CD4-positive, alpha-beta T cell treated with Interleukin-2 at 100 ng/mL for 4 hours (primary cell): ENCODE measurements at regions not wholly inside any gene's neighbourhood (a gene's known extent, or its start where the extent isn't known, plus 50 kb on each side); places are given as distances from the start of the nearest gene placed in this dataset.
A peak's percentile ranks its signal among the peaks of the same experiment; 100 is the strongest.

Experiments
- DNase-seq: peaks from one replicate; pipeline ENCODE4 v3.0.0-alpha.2; 2020; ENCODE audit warnings: low spot score

DNA sequence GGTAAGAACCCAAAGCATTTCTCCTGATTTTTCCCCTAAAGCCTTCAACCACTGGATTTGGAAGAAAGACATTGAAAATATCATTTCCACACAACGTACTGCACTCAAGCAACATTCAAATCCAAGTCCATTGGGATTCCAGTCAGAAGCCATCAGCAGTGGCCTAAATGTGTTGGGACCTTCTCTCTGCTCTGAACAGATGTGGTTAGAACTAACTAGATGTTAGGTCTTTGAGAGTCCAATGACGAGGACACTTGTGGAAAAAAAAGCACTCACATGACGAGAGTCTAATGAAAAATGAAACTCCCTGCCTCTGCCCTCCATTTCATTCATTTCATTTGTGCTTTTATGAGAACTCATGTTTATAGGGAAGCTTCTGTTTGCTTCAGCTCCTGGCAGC, 382.3 kb downstream of the SIPA1L2 start:
- no peak for DNase-seq

DNA sequence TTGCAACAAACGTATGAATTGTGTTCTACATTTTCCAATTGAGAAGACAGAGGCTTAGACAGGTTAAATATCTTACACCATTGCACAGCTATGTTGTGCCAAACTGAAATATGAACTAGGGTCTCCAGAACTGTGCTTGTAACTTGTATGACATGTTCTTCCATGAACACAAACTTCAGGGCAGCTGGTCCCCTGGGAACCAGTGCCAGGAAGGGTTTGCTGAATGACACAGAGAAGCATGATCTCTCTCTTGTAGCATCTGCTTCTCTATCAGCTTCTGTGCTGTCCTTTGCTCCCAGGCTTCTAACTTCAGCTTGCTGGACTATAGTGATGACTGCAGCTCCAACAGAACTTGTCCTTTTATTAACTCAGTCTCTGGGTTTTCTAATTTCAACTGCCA, 385.5 kb downstream of the SIPA1L2 start:
- DNase-seq: no peak

- DNase-seq: no peak
Observed at GRCh38 chr1:232239998-232240397, 389.9 kb downstream of the SIPA1L2 start.

GRCh38 chr1:232239522-232239921, 390.4 kb downstream of the SIPA1L2 start:
- no peak for DNase-seq

DNA sequence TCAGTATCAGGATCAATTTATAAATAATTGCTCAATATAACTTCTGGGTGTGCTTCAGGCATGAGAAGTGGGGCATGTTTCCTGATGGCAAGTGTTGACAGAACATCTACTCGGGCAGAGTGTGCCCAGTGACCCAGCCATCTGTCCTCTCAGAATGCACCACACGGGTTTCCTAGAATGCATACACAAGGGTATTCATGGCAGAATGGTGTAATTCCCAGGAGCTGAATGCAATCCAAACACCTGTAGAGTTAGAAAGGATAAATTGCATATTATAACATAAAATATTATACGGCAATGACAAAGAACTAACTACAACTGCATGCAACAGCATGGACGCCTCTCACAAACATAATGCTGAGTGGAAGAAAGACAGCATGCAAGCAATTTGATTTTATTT, 391.9 kb downstream of the SIPA1L2 start:
- DNase-seq: no peak

DNA sequence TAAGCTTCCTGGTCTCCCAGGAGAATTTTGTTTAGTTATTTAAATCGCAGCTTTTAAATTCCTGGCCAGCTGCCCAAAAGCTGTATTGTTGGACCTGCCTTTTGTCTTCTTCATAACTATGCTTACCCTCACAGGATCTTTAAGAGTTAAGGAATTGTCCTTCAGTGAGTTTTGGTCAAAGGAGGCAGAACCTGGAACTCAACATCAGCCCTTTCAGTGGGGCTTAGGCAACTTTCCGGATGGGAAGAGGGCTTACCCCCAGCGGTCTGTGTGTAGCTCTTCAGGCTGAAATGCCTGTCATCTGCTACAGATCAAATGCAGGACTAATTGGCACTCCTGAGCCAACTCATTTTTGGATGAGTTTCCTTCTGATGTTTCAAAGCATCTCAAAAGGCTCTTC, 402.6 kb downstream of the SIPA1L2 start:
- DNase-seq: no peak

DNA sequence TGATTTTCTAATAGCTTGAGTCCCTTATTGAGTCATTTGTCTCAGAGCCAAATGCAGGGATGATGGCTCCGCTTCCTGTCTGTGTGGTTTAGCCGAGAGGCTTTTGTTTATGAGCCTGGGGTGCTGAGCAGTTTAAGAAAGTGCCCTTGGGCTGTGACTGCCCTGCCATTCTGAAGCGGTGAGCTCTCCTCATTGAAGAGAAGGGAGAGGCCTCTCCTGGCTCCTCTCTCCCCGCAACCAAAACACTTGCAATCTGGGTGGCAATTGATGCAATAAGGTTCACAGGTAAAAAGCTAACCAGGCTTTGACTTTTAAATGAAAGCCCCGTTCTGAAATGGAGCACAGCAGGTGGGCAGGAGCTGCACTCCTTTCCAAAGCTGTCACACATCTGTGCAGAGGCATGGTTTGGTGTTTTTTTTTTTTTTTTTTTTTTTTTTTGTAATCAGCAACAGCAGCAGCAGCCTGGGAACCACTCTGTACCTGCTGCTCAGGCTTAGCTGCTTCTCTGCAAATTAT, 403.7 kb downstream of the SIPA1L2 start:
- peak; percentile 29 for DNase-seq

DNA sequence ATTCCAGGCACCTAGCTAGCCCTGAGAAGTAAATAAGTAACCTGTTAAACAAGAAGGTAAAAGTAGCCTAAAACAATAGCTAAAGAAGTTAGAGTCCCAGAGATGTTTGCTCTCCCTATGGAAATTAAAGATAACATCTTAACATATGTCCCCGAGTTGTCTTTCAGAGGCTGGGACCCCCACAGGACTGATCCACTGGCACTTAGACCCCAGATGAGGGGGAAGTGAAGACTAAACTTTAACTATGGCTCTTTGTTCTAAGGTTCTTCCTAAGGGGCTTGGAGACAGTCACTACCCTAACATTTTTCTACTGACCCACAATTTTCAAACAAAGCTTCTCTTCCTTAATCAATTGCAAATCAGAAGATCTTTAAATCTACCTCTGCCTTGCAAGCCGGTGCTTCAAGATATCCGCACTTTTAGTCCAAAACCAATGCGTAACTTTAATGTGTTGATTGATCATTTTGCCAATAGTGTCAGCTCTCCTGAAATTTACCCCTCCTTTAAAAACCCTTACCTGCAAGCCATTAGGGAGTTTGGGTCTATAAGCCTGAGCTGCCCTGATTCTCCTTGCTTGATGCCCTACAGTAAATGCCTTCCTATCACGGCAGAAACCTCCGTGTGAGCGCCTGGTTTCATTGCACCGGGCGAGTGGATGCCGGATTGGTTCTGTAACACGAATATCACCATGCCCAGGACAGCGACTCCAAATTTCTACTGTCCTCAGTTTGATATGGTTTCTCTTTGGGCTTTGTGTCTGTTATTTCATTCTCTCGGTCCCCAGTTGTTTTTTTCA, 404.4 kb downstream of the SIPA1L2 start:
- DNase-seq: no peak

DNA sequence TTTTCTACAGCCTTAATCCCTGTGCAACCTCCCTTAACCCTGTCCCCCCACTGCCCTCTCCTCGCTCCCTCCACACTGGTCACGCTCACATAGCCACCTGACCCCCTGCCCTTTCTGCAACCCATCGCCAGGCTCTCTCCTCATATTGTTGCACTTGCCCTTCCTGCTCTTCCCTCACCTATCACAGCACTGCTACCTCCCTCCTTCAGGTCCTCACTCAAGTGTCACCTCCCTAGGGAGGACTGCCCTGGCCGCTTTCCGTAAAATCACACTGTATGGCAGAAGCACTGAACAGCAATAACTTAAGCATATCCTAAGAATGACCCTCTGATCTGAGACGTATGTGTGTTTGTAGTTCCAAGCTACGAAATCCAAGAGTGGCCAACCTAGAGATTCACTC, 406.0 kb downstream of the SIPA1L2 start:
- no peak for DNase-seq

GRCh38 chr1:232223183-232223708, 406.7 kb downstream of the SIPA1L2 start:
- DNase-seq: no peak

DNA sequence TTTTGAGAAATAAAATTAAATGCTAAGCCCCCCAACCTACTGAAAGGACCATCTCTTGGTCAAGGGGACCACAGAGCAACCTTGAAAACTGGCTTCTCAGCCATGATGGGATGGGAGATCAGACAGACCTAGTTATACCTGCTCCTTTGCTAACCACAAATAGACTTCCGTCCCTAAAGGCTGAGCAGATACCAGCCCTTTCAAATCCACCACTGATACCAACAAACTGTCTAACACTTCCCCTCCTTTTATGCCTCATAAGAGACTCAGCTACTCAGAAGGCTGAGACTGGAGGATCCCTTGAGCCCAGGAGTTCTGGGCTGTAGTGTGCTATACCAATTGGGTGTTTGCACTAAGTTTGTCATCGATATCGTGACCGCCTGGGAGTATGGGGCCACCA, 407.3 kb downstream of the SIPA1L2 start:
- DNase-seq: no peak

- DNase-seq: no peak
Observed at GRCh38 chr1:232221802-232222499, 408.0 kb downstream of the SIPA1L2 start.

GRCh38 chr1:232218955-232219865, 410.7 kb downstream of the SIPA1L2 start:
- no peak for DNase-seq

DNA sequence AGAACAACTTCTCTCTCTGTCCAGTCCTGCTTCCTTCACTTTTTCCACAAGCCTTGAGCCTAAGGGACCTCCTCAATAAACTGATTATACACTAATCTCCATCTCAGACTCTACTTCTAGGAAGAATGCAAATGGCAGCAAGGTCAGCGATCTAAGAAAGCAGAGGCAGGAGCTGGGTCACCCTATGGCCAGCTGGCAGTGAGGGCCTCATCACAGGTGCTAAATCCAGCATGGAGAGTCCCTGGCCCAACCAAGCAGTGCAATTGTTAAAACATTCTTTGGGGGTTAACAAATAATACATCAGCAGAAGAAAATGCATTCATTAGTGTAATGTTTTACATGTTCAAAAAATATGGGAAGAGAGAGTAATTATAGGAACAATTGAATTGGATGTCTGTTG, 416.0 kb downstream of the SIPA1L2 start:
- DNase-seq: no peak

- no peak for DNase-seq
Observed at GRCh38 chr1:232212253-232212652, 417.7 kb downstream of the SIPA1L2 start.

DNA sequence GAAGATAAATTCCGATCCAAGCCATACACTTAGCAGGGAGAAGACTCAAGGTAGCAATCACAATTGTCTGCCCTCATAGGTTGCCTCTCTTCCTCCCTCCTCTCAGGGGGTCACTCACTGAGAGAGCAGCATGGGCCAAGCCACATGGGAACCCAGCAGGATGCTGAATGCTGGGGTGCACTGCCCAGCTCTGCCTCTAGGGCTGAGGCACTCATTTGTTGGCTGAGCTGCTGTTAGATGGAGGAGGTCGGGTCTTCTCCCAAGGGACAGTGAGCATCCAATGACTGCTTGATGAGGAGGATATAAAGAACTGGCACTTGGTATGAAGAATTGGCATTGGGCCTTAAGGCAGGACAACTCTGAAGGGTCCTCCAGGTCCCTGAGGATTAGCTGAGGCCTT, 418.8 kb downstream of the SIPA1L2 start:
- DNase-seq: no peak

- DNase-seq: no peak
Observed at GRCh38 chr1:232209357-232209756, 420.6 kb downstream of the SIPA1L2 start.

DNA sequence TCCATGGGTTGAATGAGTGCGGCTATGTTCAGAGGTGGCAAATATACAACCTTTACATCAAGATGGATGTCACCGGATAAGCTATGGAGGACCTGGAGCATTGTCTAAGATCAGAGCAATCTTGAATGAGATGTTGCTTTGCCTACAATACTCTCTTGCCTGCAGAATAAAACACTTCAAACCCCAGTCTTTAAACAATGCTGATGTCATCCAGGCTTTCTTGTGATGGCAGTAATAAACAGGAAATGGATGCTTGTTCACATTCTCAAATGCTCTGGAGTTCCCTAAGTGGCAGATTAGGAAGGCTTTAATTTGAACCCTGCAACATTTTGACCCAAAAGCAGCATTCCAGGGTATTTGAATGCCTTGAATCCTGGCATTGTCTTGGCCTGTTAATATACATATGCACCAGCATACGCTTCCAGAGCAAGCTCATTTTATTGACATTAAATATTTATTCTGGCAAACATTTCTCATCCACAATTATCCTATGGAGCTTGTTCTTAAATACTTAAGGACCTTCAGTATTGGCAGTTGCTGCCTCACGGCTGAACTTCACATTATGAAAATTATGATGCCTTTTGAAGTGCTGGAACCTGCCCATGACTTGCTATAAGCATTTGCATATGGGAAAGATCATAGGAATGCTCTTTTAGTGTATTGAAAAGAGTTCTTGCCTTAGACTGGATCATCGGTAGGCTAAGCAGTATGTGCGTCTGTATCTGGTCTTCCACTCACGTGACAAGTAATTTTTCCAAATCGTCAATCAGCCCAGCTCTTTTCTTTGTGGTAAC, 422.7 kb downstream of the SIPA1L2 start:
- no peak for DNase-seq

DNA sequence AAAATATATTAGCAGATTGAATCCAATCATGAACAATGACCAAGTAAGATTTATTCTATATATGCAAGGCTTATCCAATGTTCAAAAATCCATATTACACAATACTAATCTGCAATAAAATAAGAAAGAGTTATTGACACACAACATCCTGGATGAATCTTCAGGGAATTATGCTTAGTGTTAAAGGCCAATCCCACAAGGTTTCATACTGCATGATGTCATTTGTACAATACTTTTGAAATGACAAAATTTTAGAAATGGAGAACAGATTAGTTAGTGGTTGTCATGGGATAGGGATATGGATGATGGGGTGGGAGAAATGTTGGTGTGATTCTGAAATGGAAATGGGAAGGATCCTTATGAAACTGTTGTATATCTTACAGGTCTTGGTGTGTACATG, 425.7 kb downstream of the SIPA1L2 start:
- no peak for DNase-seq

GRCh38 chr1:232201024-232201423, 428.9 kb downstream of the SIPA1L2 start:
- DNase-seq: no peak

DNA sequence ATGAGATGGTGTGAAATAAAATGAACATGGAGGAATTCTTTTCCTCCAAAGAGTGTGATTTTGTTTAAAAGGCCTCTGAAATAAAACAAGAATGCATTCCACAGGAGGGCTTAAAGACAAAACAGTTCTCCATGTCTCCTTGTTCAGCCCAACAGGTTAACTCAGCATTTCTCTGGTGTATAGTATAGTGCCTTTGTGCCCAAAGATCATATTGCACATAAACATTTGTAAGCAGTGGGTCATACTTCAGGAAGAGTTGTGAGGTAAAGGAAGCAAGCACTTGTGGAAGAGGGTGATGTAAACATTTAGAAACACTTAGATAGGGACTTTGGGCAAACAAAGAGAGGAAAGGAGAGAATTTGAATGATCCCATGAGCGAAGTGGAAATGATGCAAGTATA, 433.9 kb downstream of the SIPA1L2 start:
- no peak for DNase-seq
